SK-N-SH (cell line): ENCODE measurements at regions not wholly inside any gene's neighbourhood (a gene's known extent, or its start where the extent isn't known, plus 50 kb on each side); places are given as distances from the start of the nearest gene placed in this dataset.
A peak's percentile ranks its signal among the peaks of the same experiment; 100 is the strongest.

Experiments
- CTCF ChIA-PET: fragments of 300-600, 350-600 bp; formaldehyde crosslinking; extraction: SDS; loops from one replicate; lab custom pipeline; 2021; lab: Yijun Ruan, JAX
- POLR2A ChIA-PET: fragments of 350-600 bp; sonication (Branson Sonifier 250); formaldehyde crosslinking; extraction: SDS; loops from one replicate; lab custom pipeline; 2020; ENCODE audit warnings: antibody characterized with exemption, inconsistent platforms; lab: Yijun Ruan, JAX
- DNase-seq: peaks from one replicate; pipeline ENCODE4 v3.0.0; 2012
- H2AFZ ChIP-seq: fragments of 200-600 bp; sonication (generic); 2 replicates; pipeline ENCODE4 v1.8.1; 2016; ENCODE audit warnings: antibody characterized with exemption, mild to moderate bottlenecking, low read depth
- H3F3A ChIP-seq: fragments of 200-600 bp; sonication (generic); replicated peaks from 2 replicates; pipeline ENCODE3; 2016; ENCODE audit warnings: antibody characterized with exemption, mild to moderate bottlenecking; ENCODE audit not compliant: insufficient read depth
- H3K27ac ChIP-seq, 2 experiments: fragments of 200-500 bp in 1 of 2; fragments of 200-600 bp in 1 of 2; sonication (Bioruptor generic) in 1 of 2; sonication (generic), shearing (Covaris generic) in 1 of 2; 2 replicates each; pipeline versions ENCODE4 v1.5.1 to v1.6.1; 2014 to 2016; ENCODE audit warnings: low read depth in 2 of 2, inconsistent platforms in 1 of 2, low read length in 1 of 2, mild to moderate bottlenecking in 1 of 2, mixed read lengths in 1 of 2
- H3K27me3 ChIP-seq: fragments of 200-600 bp; sonication (generic), shearing (Covaris generic); 2 replicates; pipeline ENCODE4 v1.6.1; 2016; ENCODE audit warnings: mixed run types; ENCODE audit not compliant: insufficient read depth
- H3K36me3 ChIP-seq, 2 experiments: fragments of 200-500 bp in 1 of 2; fragments of 200-600 bp in 1 of 2; sonication (Bioruptor generic) in 1 of 2; sonication (generic) in 1 of 2; replicated peaks in 1 of 2; 2 replicates each; pipeline versions ENCODE3 to v1.5.1; 2014 to 2016; ENCODE audit warnings: low read length in 1 of 2, mild to moderate bottlenecking in 1 of 2; ENCODE audit not compliant: insufficient read depth in 2 of 2, control insufficient read depth in 1 of 2
- H3K4me1 ChIP-seq, 2 experiments: fragments of 200-500 bp in 1 of 2; fragments of 200-600 bp in 1 of 2; sonication (Bioruptor generic) in 1 of 2; sonication (generic), shearing (Covaris generic) in 1 of 2; 2 replicates each; pipeline versions ENCODE4 v1.5.1 to v1.6.1; 2014 to 2016; ENCODE audit warnings: low read depth in 1 of 2, low read length in 1 of 2, mixed run types in 1 of 2; ENCODE audit not compliant: insufficient read depth in 2 of 2, control insufficient read depth in 1 of 2
- H3K4me2 ChIP-seq: fragments of 200-600 bp; sonication (generic), shearing (Covaris generic); 2 replicates; pipeline ENCODE4 v1.6.1; 2017; ENCODE audit warnings: mixed run types
- H3K4me3 ChIP-seq, 2 experiments: fragments of 200-500 bp in 1 of 2; fragments of 200-600 bp in 1 of 2; sonication (Bioruptor generic) in 1 of 2; sonication (generic), shearing (Covaris generic) in 1 of 2; 2 replicates each; pipeline versions ENCODE4 v1.5.1 to v1.8.1; 2014 to 2016; ENCODE audit warnings: low read depth in 2 of 2, inconsistent platforms in 1 of 2, low read length in 1 of 2, mild to moderate bottlenecking in 1 of 2, mixed read lengths in 1 of 2, moderate library complexity in 1 of 2
- H3K79me2 ChIP-seq: fragments of 200-600 bp; sonication (generic); 2 replicates; pipeline ENCODE4 v1.8.1; 2017; ENCODE audit warnings: mild to moderate bottlenecking; ENCODE audit not compliant: insufficient read depth
- H3K9ac ChIP-seq: fragments of 200-600 bp; sonication (generic); 2 replicates; pipeline ENCODE4 v1.6.1; 2017; ENCODE audit warnings: mixed run types
- H3K9me2 ChIP-seq: fragments of 200-600 bp; sonication (generic); 2 replicates; pipeline ENCODE4 v1.6.1; 2017; ENCODE audit warnings: mixed run types
- H3K9me3 ChIP-seq: fragments of 200-600 bp; sonication (generic); 2 replicates; pipeline ENCODE4 v1.6.1; 2017; ENCODE audit warnings: mixed run types, mild to moderate bottlenecking, moderate library complexity
- H4K20me1 ChIP-seq: fragments of 200-600 bp; sonication (generic); 2 replicates; pipeline ENCODE4 v1.6.1; 2017; ENCODE audit warnings: mild to moderate bottlenecking, mixed run types; ENCODE audit not compliant: insufficient read depth
- EP300 ChIP-seq, 2 experiments: IDR thresholded peaks; 2 replicates each; pipeline versions ENCODE4 v1.4.0 to v1.6.1; 2012; ENCODE audit warnings: borderline replicate concordance in 1 of 2, low read depth in 1 of 2, low read length in 1 of 2
- EZH2phosphoT487 ChIP-seq: fragments of 200-600 bp; sonication (generic); IDR thresholded peaks from 2 replicates; pipeline ENCODE4 v1.6.1; 2017; ENCODE audit warnings: low read depth, mixed run types, mild to moderate bottlenecking, antibody characterized with exemption, moderate library complexity, borderline replicate concordance
- FOSL2 ChIP-seq: IDR thresholded peaks from 2 replicates; pipeline ENCODE4 v1.4.0; 2012; ENCODE audit warnings: low read depth, mild to moderate bottlenecking, moderate library complexity, borderline replicate concordance
- FOXJ3 ChIP-seq: sonication (generic); formaldehyde crosslinking; IDR thresholded peaks from 2 replicates; pipeline ENCODE4 v1.5.1; 2020; ENCODE audit warnings: mild to moderate bottlenecking, missing genetic modification reagents
- FOXM1 ChIP-seq: IDR thresholded peaks from 2 replicates; pipeline ENCODE4 v1.4.0; 2012; ENCODE audit warnings: low read depth, mild to moderate bottlenecking
- GABPA ChIP-seq: IDR thresholded peaks from 2 replicates; pipeline ENCODE4 v1.4.0; 2012; ENCODE audit warnings: low read depth, mild to moderate bottlenecking
- IRF3 ChIP-seq: fragments of 150-350 bp; IDR thresholded peaks from 2 replicates; pipeline ENCODE4 v1.6.1; 2016; ENCODE audit warnings: mild to moderate bottlenecking, low read depth, low read length
- JUND ChIP-seq: IDR thresholded peaks from 2 replicates; pipeline ENCODE4 v1.4.0; 2012
- MEF2A ChIP-seq: IDR thresholded peaks from 2 replicates; pipeline ENCODE4 v1.4.0; 2012; ENCODE audit warnings: low read depth, borderline replicate concordance
- NFIC ChIP-seq: IDR thresholded peaks from 2 replicates; pipeline ENCODE4 v1.4.0; 2012; ENCODE audit warnings: borderline replicate concordance
- SIN3A ChIP-seq: IDR thresholded peaks from 2 replicates; pipeline ENCODE4 v1.6.1; 2012; ENCODE audit warnings: low read depth, mild to moderate bottlenecking, low read length, moderate library complexity, borderline replicate concordance
- TCF12 ChIP-seq: IDR thresholded peaks from 2 replicates; pipeline ENCODE4 v1.4.0; 2012
- TEAD4 ChIP-seq: IDR thresholded peaks from 2 replicates; pipeline ENCODE4 v1.4.0; 2012; ENCODE audit warnings: mild to moderate bottlenecking, borderline replicate concordance; ENCODE audit not compliant: insufficient read depth
- USF1 ChIP-seq: IDR thresholded peaks from 2 replicates; pipeline ENCODE4 v1.4.0; 2012; ENCODE audit warnings: low read depth, borderline replicate concordance
- YY1 ChIP-seq: IDR thresholded peaks from 2 replicates; pipeline ENCODE4 v1.4.0; 2012; ENCODE audit warnings: low read depth, mild to moderate bottlenecking
- WGBS: methylation state at CpG from one replicate; pipeline ENCODE4 v1.1.6; 2017; ENCODE audit warnings: low lambda C conversion rate; 5-methylcytosine and 5-hydroxymethylcytosine counted together
- TF ChIP-seq, protein P1 (sequence below): IDR thresholded peaks from 2 replicates; pipeline ENCODE4; 2012
- TF ChIP-seq, protein P2 (sequence below): IDR thresholded peaks from 2 replicates; pipeline ENCODE4 v1.4.0; 2012; ENCODE audit warnings: low read depth

- Histone ChIP-seq H3F3A (no peaks in the 10 kb centered on the region), H3K27ac (no peak overlapping the region), H3K36me3 (no peaks in the 10 kb centered on the region), H3K27me3 (no peaks in the 10 kb centered on the region), H3K4me2 (no peak overlapping the region), H4K20me1 (no peaks in the 10 kb centered on the region), H3K9ac (no peak overlapping the region), H2AFZ (peak overlapping the region; percentile 38; the same call in 1 of the 2 replicates), H3K9me3 (no peaks in the 10 kb centered on the region), H3K4me3 (no peak overlapping the region; a peak in 1 of 4 replicates), H3K4me1 (no peaks in the 10 kb centered on the region; a peak in 1 of 4 replicates), H3K79me2 (no peaks in the 10 kb centered on the region), H3K9me2 (no peaks in the 10 kb centered on the region)
- 29% methylated on average over 3 of the region's 3 CpGs for WGBS
- 0 out of 2 replicates have a peak, but pooled peaks have one; percentile 20 for TF ChIP-seq MEF2A
- TF ChIP-seq JUND, result no peak
- TF ChIP-seq, protein P1, sequence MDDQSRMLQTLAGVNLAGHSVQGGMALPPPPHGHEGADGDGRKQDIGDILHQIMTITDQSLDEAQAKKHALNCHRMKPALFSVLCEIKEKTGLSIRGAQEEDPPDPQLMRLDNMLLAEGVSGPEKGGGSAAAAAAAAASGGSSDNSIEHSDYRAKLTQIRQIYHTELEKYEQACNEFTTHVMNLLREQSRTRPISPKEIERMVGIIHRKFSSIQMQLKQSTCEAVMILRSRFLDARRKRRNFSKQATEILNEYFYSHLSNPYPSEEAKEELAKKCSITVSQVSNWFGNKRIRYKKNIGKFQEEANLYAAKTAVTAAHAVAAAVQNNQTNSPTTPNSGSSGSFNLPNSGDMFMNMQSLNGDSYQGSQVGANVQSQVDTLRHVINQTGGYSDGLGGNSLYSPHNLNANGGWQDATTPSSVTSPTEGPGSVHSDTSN, result peak; percentile 64
- no peak for TF ChIP-seq YY1
- TF ChIP-seq TCF12, result peak; percentile 75
- peak in 1 of 2 experiments; percentile 33; a peak in 1 of 4 replicates for TF ChIP-seq EP300 (IDR thresholded peaks at IDR 0.05; ENCODE audit: borderline replicate concordance in 1 of 2, low read depth in 1 of 2, low read length in 1 of 2)
- TF ChIP-seq NFIC, result peak; percentile 11; the same call in 1 of the 2 replicates
- no peak for TF ChIP-seq EZH2phosphoT487
- POLR2A ChIA-PET, result no interaction called here
- no peak for DNase-seq
- CTCF ChIA-PET, result interaction anchor here (0.7 kb wide), 1 partner anchor 16 kb away, joined by 4 read pairs; no protein-coding TSS in a partner anchor
Observed at GRCh38 chr15:36218322-36218721, 361.1 kb upstream of the CDIN1 start.

DNA sequence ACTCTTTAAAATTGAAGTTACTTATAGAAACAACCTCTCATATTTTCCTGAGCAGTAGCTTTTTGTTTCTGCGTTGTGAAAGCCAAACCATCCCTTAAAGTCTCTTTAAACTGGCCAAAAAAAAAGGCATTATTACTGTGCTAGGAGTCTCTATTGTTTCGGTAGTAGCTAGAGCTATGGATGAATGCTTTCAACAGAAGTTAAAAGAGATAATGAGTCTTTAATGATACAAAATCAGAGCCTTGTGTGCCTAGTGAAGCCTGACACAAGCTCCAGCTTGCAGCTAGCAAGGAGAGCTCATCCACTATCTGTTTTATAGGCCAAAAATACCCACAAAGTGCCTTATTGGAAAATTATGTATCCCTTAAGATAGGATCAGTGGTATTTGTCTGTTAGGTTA is 360.4 kb upstream of the CDIN1 start:
- peak overlapping the region; percentile 27; the same call in 1 of the 2 replicates for H2AFZ ChIP-seq

More for the DNA sequence above, 360.4 kb upstream of the CDIN1 start:
- ChIA-PET CTCF (no interaction called here), POLR2A (interaction anchor here (0.6 kb wide), 1 partner anchor 818 kb away, joined by 3 read pairs; no protein-coding TSS in a partner anchor)
- 88% methylated on average over 2 of the region's 2 CpGs for WGBS
- Histone ChIP-seq H3K9me2 (no peaks in the 10 kb centered on the region), H3K9me3 (no peaks in the 10 kb centered on the region), H3K9ac (no peak overlapping the region), H4K20me1 (no peaks in the 10 kb centered on the region), H3K27ac (no peak overlapping the region), H3K27me3 (no peaks in the 10 kb centered on the region), H3K4me2 (no peak overlapping the region), H3K4me1 (no peaks in the 10 kb centered on the region; a peak in 1 of 4 replicates), H3K4me3 (no peak overlapping the region), H3K36me3 (no peaks in the 10 kb centered on the region), H3K79me2 (no peaks in the 10 kb centered on the region), H3F3A (no peaks in the 10 kb centered on the region)
- no peak for DNase-seq
- TF ChIP-seq TCF12 (no peak), FOXJ3 (no peak), FOXM1 (no peak), FOSL2 (no peak), JUND (no peak), USF1 (no peak), SIN3A (no peak), EZH2phosphoT487 (no peak), GABPA (no peak), IRF3 (no peak), TEAD4 (no peak)
- TF ChIP-seq, protein P2, sequence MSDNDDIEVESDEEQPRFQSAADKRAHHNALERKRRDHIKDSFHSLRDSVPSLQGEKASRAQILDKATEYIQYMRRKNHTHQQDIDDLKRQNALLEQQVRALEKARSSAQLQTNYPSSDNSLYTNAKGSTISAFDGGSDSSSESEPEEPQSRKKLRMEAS, result no peak
